Mesodermal cell (in vitro differentiated cells): ENCODE measurements at regions not wholly inside any gene's neighbourhood (a gene's known extent, or its start where the extent isn't known, plus 50 kb on each side); places are given as distances from the start of the nearest gene placed in this dataset.
"Not testable (repeated sequence)": the region's sequence is repeated elsewhere in the genome, so short reads cannot be mapped to it uniquely, and the experiment has no call there.

Experiments
- H3K27ac ChIP-seq: 2 replicates; pipeline ENCODE4 v1.7.0; 2013; ENCODE audit warnings: mild to moderate bottlenecking, low read depth, low read length, moderate library complexity; ENCODE audit not compliant: severe bottlenecking
- H3K36me3 ChIP-seq: 2 replicates; pipeline ENCODE4 v1.7.1; 2013; ENCODE audit warnings: mild to moderate bottlenecking, low read length, moderate library complexity; ENCODE audit not compliant: control insufficient read depth, insufficient read depth
- H3K4me1 ChIP-seq: one replicate; pipeline ENCODE4 v1.7.1; 2013; ENCODE audit warnings: mild to moderate bottlenecking, low read length; ENCODE audit not compliant: insufficient read depth, control insufficient read depth, poor library complexity, severe bottlenecking
- H3K4me3 ChIP-seq: 2 replicates; pipeline ENCODE4 v1.7.0; 2013; ENCODE audit warnings: low read length, control low read depth, mild to moderate bottlenecking; ENCODE audit not compliant: insufficient read depth, poor library complexity, severe bottlenecking; ENCODE audit errors: extremely low read depth
- H3K9me3 ChIP-seq: 2 replicates; pipeline ENCODE4 v1.7.1; 2013; ENCODE audit warnings: mild to moderate bottlenecking, low read length, moderate library complexity; ENCODE audit not compliant: control insufficient read depth
- WGBS, 2 experiments: methylation state at CpG; one replicate each; pipeline ENCODE4 v1.1.5; 2013; ENCODE audit warnings: missing lambda C conversion rate in 2 of 2; ENCODE audit not compliant: insufficient coverage in 2 of 2; 5-methylcytosine and 5-hydroxymethylcytosine counted together

GRCh38 chr11:90288212-90288821 lies 65.5 kb upstream of the CHORDC1 start:
- WGBS, 2 experiments = 44 to 50% methylated on average over 1 of the region's 3 CpGs
- Histone ChIP-seq H3K27ac (no peak overlapping the region), H3K36me3 (no peaks in the 10 kb centered on the region), H3K4me1 (no peaks in the 10 kb centered on the region), H3K9me3 (no peaks in the 10 kb centered on the region), H3K4me3 (no peak overlapping the region)

DNA sequence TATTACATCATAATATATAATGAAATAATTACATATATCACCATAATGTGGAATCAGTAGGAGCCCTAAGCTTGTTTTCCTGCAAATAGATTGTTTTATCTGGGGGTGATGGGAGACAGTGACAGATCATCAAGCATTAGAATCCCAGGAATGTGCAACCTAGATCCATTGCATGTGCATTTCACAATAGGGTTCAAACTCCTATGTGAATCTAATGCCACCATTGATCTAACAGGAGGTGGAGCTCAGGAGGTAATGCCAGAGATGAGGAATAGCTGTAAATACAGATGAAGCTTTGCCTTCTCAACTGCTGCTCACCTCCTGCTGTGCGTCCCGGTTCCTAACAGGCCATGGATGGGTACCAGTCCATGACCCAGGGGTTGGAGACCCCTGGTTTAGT lies 63.8 kb upstream of the CHORDC1 start:
- no peaks in the 10 kb centered on the region for H3K4me1 ChIP-seq
- H3K36me3 ChIP-seq = no peaks in the 10 kb centered on the region
- H3K27ac ChIP-seq = no peak overlapping the region
- WGBS, 2 experiments = no CpG with 5 or more reads among the region's 2 CpGs
- H3K9me3 ChIP-seq = no peaks in the 10 kb centered on the region
- H3K4me3 ChIP-seq = no peak overlapping the region

DNA sequence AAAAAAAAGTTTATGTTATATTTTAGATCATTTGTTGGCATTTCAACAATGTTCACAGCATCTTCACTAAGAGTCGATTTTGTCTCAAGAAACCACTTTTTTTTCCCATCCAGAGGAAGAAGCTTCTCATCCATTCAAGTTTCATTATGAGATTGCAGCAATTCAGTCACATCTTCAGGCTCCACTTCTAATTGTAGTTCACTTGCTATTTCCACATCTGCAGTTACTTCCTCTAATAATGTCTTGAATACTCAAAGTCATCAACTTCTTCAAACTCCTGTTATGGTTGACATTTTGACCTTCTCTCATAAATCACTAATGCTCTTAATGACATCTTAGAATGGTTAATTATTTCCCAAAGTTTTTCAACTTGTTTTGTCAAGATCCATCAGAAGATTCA lies 61.3 kb upstream of the CHORDC1 start:
- H3K36me3 ChIP-seq = no peaks in the 10 kb centered on the region
- 89 to 100% methylated on average over 1 of the region's 1 CpG for WGBS, 2 experiments
- H3K4me1 ChIP-seq = no peaks in the 10 kb centered on the region
- no peak overlapping the region for H3K4me3 ChIP-seq
- no peaks in the 10 kb centered on the region for H3K9me3 ChIP-seq
- H3K27ac ChIP-seq = no peak overlapping the region

- not testable (repeated sequence) for H3K4me3 ChIP-seq, H3K4me1 ChIP-seq, H3K36me3 ChIP-seq, H3K9me3 ChIP-seq, H3K27ac ChIP-seq
- 97 to 100% methylated on average over 3 to 11 of the region's 13 CpGs for WGBS, 2 experiments
Observed at GRCh38 chr11:90282551-90283071, 59.8 kb upstream of the CHORDC1 start.

DNA sequence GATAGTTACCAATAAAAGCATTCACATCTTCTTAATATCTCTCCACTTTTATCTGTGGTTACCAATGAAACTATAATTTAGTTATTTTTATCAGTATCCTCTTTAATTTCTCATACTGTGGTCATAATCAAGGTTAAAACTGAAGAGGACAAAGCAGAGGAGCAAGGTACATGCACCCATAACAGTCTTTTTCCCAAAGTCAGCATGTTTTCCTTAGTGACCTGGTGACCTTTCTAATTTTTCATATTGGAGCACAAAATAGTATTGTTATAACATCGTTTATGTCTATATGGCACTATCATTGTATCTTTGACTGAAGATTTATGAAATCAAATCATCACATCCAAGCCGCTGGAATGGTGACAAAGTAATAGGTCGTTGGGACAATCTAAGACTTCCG lies 51.5 kb upstream of the CHORDC1 start:
- Histone ChIP-seq H3K36me3 (no peaks in the 10 kb centered on the region), H3K9me3 (no peaks in the 10 kb centered on the region), H3K4me3 (no peak overlapping the region), H3K27ac (no peak overlapping the region), H3K4me1 (no peaks in the 10 kb centered on the region)
- 80 to 100% methylated on average over 1 of the region's 4 CpGs for WGBS, 2 experiments
